DOHH2 (cell line): ENCODE measurements at regions not wholly inside any gene's neighbourhood (a gene's known extent, or its start where the extent isn't known, plus 50 kb on each side); places are given as distances from the start of the nearest gene placed in this dataset.

Experiments used
- H3F3A ChIP-seq: fragments of 200-600 bp; sonication (generic), shearing (Covaris generic); 2 replicates; pipeline ENCODE4 v1.6.0; 2016; ENCODE audit warnings: antibody characterized with exemption, mild to moderate bottlenecking; ENCODE audit not compliant: control insufficient read depth, insufficient read depth
- H3K27ac ChIP-seq: fragments of 200-600 bp; sonication (generic); 2 replicates; pipeline ENCODE4 v1.5.1; 2014; ENCODE audit warnings: low read depth, mild to moderate bottlenecking, low read length, moderate library complexity
- H3K27me3 ChIP-seq: fragments of 200-600 bp; sonication (generic); 2 replicates; pipeline ENCODE4 v1.6.1; 2014; ENCODE audit warnings: mild to moderate bottlenecking, low read length, mixed read lengths; ENCODE audit not compliant: control insufficient read depth
- H3K36me3 ChIP-seq: fragments of 200-600 bp; sonication (generic); 2 replicates; pipeline ENCODE4 v1.6.1; 2014; ENCODE audit warnings: mild to moderate bottlenecking, low read length, moderate library complexity, mixed read lengths; ENCODE audit not compliant: control insufficient read depth
- H3K4me1 ChIP-seq: fragments of 200-600 bp; sonication (generic); 2 replicates; pipeline ENCODE4 v1.6.1; 2014; ENCODE audit warnings: mild to moderate bottlenecking, low read length, mixed read lengths; ENCODE audit not compliant: control insufficient read depth
- H3K4me2 ChIP-seq: fragments of 200-600 bp; sonication (generic); 2 replicates; pipeline ENCODE4 v1.6.0; 2014; ENCODE audit warnings: mild to moderate bottlenecking, low read length, moderate library complexity
- H3K4me3 ChIP-seq: fragments of 200-600 bp; sonication (generic); 2 replicates; pipeline ENCODE4 v1.5.1; 2014; ENCODE audit warnings: mild to moderate bottlenecking, low read length, mixed read lengths
- H3K79me2 ChIP-seq: fragments of 200-600 bp; sonication (generic); 2 replicates; pipeline ENCODE4 v1.6.1; 2014; ENCODE audit warnings: mild to moderate bottlenecking, low read length, mixed read lengths; ENCODE audit not compliant: control insufficient read depth
- H3K9me2 ChIP-seq: fragments of 200-600 bp; sonication (generic); replicated peaks from 2 replicates; pipeline ENCODE4 v1.6.1; 2014; ENCODE audit warnings: mild to moderate bottlenecking, low read length, mixed read lengths; ENCODE audit not compliant: control insufficient read depth
- H3K9me3 ChIP-seq: fragments of 200-600 bp; sonication (generic); 2 replicates; pipeline ENCODE4 v1.6.1; 2014; ENCODE audit warnings: antibody characterized with exemption, low read length, mixed read lengths; ENCODE audit not compliant: control insufficient read depth, insufficient read depth
- H4K20me1 ChIP-seq: fragments of 200-600 bp; sonication (generic); 2 replicates; pipeline ENCODE4 v1.6.0; 2014; ENCODE audit warnings: low read depth, mild to moderate bottlenecking, antibody characterized with exemption, low read length, moderate library complexity; ENCODE audit not compliant: control insufficient read depth, insufficient read depth
- EZH2phosphoT487 ChIP-seq: fragments of 200-600 bp; sonication (generic); IDR thresholded peaks from 2 replicates; pipeline ENCODE4 v1.6.1; 2017; ENCODE audit warnings: borderline replicate concordance, mild to moderate bottlenecking, antibody characterized with exemption, low read length, moderate library complexity, mixed read lengths
- TF ChIP-seq, protein P1 (sequence below): fragments of 200-600 bp; sonication (generic); IDR thresholded peaks from one replicate; pipeline ENCODE4 v1.5.1; 2014; ENCODE audit warnings: antibody characterized with exemption, mild to moderate bottlenecking, low read depth, low read length; ENCODE audit not compliant: poor library complexity, severe bottlenecking

GRCh38 chr14:100656996-100657395 lies 69.7 kb upstream of the DLK1 start:
- H3K4me2 ChIP-seq = no peak overlapping the region
- no peak for TF ChIP-seq EZH2phosphoT487
- TF ChIP-seq, protein P1, sequence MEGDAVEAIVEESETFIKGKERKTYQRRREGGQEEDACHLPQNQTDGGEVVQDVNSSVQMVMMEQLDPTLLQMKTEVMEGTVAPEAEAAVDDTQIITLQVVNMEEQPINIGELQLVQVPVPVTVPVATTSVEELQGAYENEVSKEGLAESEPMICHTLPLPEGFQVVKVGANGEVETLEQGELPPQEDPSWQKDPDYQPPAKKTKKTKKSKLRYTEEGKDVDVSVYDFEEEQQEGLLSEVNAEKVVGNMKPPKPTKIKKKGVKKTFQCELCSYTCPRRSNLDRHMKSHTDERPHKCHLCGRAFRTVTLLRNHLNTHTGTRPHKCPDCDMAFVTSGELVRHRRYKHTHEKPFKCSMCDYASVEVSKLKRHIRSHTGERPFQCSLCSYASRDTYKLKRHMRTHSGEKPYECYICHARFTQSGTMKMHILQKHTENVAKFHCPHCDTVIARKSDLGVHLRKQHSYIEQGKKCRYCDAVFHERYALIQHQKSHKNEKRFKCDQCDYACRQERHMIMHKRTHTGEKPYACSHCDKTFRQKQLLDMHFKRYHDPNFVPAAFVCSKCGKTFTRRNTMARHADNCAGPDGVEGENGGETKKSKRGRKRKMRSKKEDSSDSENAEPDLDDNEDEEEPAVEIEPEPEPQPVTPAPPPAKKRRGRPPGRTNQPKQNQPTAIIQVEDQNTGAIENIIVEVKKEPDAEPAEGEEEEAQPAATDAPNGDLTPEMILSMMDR = no peak

GRCh38 chr14:100657780-100658179 lies 68.9 kb upstream of the DLK1 start:
- no peaks in the 10 kb centered on the region for H3K36me3 ChIP-seq
- no peaks in the 10 kb centered on the region for H3K9me2 ChIP-seq
- H3F3A ChIP-seq = no peaks in the 10 kb centered on the region
- H3K27me3 ChIP-seq = no peaks in the 10 kb centered on the region
- H3K9me3 ChIP-seq = no peaks in the 10 kb centered on the region
- H3K4me2 ChIP-seq = no peak overlapping the region
- H3K27ac ChIP-seq = no peak overlapping the region
- H3K79me2 ChIP-seq = no peaks in the 10 kb centered on the region
- TF ChIP-seq, protein P1 = no peak
- TF ChIP-seq EZH2phosphoT487 = no peak
- H4K20me1 ChIP-seq = no peaks in the 10 kb centered on the region
- no peak overlapping the region for H3K4me3 ChIP-seq
- peaks cover 13% of the 10 kb centered on the region for H3K4me1 ChIP-seq

More at GRCh38 chr14:100656996-100657395, 69.7 kb upstream of the DLK1 start:
- no peaks in the 10 kb centered on the region for H3F3A ChIP-seq
- no peaks in the 10 kb centered on the region for H3K27me3 ChIP-seq
- peaks cover 12% of the 10 kb centered on the region for H3K4me1 ChIP-seq
- no peak overlapping the region for H3K4me3 ChIP-seq
- no peaks in the 10 kb centered on the region for H3K9me2 ChIP-seq
- H3K9me3 ChIP-seq = no peaks in the 10 kb centered on the region
- no peaks in the 10 kb centered on the region for H4K20me1 ChIP-seq
- H3K79me2 ChIP-seq = no peaks in the 10 kb centered on the region
- H3K27ac ChIP-seq = no peak overlapping the region
- H3K36me3 ChIP-seq = no peaks in the 10 kb centered on the region

GRCh38 chr14:100658181-100658886 lies 68.4 kb upstream of the DLK1 start:
- H3K4me3 ChIP-seq = no peak overlapping the region
- H3K27ac ChIP-seq = no peak overlapping the region
- TF ChIP-seq, protein P1 = no peak
- TF ChIP-seq EZH2phosphoT487 = no peak
- H3K4me2 ChIP-seq = no peak overlapping the region
- no peaks in the 10 kb centered on the region for H3K27me3 ChIP-seq
- no peaks in the 10 kb centered on the region for H3F3A ChIP-seq
- H3K4me1 ChIP-seq = peaks cover 18% of the 10 kb centered on the region
- H3K9me2 ChIP-seq = no peaks in the 10 kb centered on the region
- no peaks in the 10 kb centered on the region for H3K79me2 ChIP-seq
- H3K9me3 ChIP-seq = no peaks in the 10 kb centered on the region
- no peaks in the 10 kb centered on the region for H3K36me3 ChIP-seq
- H4K20me1 ChIP-seq = no peaks in the 10 kb centered on the region
